ENCODE measurements at regions not wholly inside any gene's neighbourhood (a gene's known extent, or its start where the extent isn't known, plus 50 kb on each side); places are given as distances from the start of the nearest gene placed in this dataset.
A peak's percentile ranks its signal among the peaks of the same experiment; 100 is the strongest.

DNA sequence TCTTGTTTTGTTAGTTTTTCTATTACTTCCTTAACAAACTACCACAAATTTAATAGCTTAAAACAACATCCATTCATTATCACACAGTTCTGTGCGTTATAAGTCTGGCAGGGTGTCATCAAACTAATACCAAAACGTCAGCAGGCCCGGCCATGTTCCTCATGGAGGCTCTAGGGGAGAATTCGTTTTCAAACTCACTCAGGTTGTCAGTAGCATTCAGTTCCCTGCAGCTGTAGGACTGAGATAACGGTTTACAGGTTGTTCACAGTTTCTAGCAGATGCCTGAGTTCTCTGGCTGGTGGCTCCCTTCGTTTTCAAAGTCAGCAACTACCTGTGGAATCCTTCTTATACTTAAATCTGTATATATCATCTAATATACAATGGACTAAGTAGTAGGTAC, 72.5 kb upstream of the PRSS16 start:
- Histone ChIP-seq H3K36me3 (no peaks in the 10 kb centered on the region), H3K27me3 (ENCODE audit: low read depth) (peaks cover 13% of the 10 kb centered on the region), H3K27ac (replicated peaks) (no peak overlapping the region), H3K4me3 (no peak overlapping the region), H3K9me3 (replicated peaks) (no peaks in the 10 kb centered on the region), H3K4me1 (peaks cover 23% of the 10 kb centered on the region)
- TF ChIP-seq, protein P1, sequence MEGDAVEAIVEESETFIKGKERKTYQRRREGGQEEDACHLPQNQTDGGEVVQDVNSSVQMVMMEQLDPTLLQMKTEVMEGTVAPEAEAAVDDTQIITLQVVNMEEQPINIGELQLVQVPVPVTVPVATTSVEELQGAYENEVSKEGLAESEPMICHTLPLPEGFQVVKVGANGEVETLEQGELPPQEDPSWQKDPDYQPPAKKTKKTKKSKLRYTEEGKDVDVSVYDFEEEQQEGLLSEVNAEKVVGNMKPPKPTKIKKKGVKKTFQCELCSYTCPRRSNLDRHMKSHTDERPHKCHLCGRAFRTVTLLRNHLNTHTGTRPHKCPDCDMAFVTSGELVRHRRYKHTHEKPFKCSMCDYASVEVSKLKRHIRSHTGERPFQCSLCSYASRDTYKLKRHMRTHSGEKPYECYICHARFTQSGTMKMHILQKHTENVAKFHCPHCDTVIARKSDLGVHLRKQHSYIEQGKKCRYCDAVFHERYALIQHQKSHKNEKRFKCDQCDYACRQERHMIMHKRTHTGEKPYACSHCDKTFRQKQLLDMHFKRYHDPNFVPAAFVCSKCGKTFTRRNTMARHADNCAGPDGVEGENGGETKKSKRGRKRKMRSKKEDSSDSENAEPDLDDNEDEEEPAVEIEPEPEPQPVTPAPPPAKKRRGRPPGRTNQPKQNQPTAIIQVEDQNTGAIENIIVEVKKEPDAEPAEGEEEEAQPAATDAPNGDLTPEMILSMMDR (IDR thresholded peaks at IDR 0.05; ENCODE audit: borderline replicate concordance), result no peak
- DNase-seq, result no peak
- intact Hi-C loops (cut with micrococcal nuclease), result loop anchor here (10.0 kb wide), 1 partner anchor 340 kb away; no protein-coding TSS in a partner anchor

DNA sequence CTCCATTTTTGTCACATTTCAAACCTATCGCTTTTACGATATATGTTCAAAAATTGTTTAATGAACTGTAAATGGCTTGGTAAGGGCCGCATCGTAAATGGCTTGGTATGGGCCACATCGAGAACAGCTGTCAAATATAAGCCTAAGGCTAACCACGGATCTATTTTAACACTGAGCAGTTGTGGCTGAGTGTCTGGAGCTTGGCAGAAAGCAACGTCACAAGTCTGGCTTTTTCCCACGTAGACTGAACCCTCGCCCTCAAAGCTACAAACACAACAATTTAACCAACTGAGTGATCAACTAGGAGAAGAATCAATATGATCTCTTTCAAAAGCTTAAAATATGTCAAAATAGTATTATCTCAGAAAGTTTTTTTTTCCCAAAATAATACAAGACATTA, 71.4 kb upstream of the PRSS16 start:
- intact Hi-C loops (cut with micrococcal nuclease), result loop anchor here (10.0 kb wide), 1 partner anchor 339 kb away; no protein-coding TSS in a partner anchor
- peaks cover 24% of the 10 kb centered on the region for H3K27me3 ChIP-seq (ENCODE audit: low read depth)
- H3K36me3 ChIP-seq, result no peaks in the 10 kb centered on the region
- H3K4me1 ChIP-seq, result peaks cover 23% of the 10 kb centered on the region
- no peak for DNase-seq
- no peaks in the 10 kb centered on the region for H3K9me3 ChIP-seq (replicated peaks)
- H3K4me3 ChIP-seq, result peak overlapping the region; percentile 79
- TF ChIP-seq, protein P1 (IDR thresholded peaks at IDR 0.05; ENCODE audit: borderline replicate concordance), result no peak
- H3K27ac ChIP-seq (replicated peaks), result no peak overlapping the region

DNA sequence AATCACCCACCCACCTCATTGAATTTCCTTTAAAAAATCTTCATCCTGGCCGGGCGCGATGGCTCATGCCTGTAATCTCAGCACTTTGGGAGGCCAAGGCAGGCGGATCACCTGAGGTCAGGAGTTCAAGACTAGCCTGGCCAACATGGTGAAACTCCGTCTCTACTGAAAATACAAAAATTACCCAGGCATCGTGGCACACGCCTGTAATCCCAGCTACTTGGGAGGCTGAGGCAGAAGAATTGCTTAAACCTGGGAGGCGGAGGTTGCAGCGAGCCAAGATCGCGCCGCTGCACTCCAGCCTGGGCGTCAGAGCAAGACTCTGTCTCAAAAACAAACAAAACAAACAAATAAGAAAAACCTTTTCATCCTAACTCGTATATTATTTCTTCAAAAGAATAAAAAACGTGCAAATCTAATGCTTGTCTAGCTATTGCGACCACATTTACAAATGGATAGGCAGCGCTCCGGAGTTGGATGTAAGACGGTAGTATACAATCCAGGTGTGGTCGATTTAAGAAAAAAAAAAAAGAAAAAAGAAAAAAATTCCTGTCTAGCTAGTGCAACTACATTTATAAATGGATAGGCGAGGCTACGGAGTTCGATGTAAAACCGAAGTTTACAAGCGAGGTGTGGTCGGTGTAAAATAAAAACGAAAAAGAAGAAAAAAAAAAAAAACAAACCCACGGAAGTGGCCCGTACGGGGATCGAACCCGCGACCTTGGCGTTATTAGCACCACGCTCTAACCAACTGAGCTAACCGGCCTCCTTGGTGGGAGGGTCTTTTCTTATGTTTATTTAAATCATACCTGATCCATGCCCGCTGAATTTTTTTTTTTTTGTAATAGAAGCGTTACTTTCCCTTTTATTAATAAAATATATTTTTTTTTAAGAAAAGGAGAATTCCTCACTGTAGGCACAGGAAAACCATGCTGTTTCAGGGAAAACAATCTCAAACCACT, 70.7 kb upstream of the PRSS16 start:
- peak; percentile 46 for DNase-seq
- peak overlapping the region; percentile 79 for H3K4me3 ChIP-seq
- H3K36me3 ChIP-seq, result no peaks in the 10 kb centered on the region
- peaks cover 23% of the 10 kb centered on the region for H3K4me1 ChIP-seq
- peaks cover 31% of the 10 kb centered on the region for H3K27me3 ChIP-seq (ENCODE audit: low read depth)
- TF ChIP-seq, protein P1 (IDR thresholded peaks at IDR 0.05; ENCODE audit: borderline replicate concordance), result no peak
- H3K9me3 ChIP-seq (replicated peaks), result no peaks in the 10 kb centered on the region
- peak overlapping the region; percentile 64 for H3K27ac ChIP-seq (replicated peaks)
- intact Hi-C loops (cut with micrococcal nuclease), result loop anchor here (10.0 kb wide), 1 partner anchor 338 kb away; no protein-coding TSS in a partner anchor

DNA sequence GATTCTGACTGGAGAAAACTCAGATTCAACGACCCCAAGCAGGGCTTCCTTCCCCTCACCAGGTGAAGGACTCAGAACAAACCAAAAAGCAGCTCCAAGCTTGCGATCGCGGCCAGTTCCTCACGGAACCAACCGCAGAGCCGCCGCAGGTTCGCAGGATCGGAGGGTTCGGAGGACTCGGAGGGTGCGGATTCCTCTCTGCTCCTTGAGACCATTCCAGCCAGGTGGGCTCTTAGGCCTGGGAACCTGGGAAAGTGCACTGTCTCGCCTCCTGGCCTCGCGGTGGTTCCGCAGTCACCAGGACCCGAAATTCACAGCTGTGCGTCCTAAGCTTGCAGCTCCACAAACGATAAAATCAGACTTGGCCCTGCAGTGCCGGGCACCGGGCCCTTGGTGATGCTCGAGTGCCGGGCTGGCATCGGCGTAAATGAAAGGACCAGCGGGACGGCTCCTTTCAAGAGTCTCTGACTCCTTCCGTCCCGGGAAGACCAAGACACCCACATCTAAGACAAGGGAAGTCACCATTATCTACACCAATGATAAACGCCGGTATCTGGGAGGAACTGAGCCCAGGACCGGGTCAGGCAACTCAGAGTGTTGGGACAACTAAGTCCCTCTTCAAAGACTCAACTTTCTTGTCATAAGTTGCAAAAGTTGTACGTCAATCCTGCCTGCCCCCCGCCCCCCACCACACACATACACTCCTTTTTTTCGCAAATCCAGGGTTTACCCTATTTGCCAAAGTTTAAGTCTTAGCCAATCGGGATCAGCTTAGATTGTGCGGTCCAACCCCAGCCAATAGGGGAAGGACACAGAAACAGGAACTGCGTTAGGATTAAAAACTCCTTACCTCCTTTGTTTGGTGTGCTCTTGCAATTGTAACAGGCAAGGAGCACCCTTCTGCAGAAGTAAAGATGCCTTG, 69.8 kb upstream of the PRSS16 start:
- intact Hi-C loops (cut with micrococcal nuclease), result loop anchor here (10.0 kb wide), 1 partner anchor 337 kb away; no protein-coding TSS in a partner anchor
- H3K27me3 ChIP-seq (ENCODE audit: low read depth), result peaks cover 40% of the 10 kb centered on the region
- peaks cover 23% of the 10 kb centered on the region for H3K4me1 ChIP-seq
- peak overlapping the region; percentile 79 for H3K4me3 ChIP-seq
- H3K9me3 ChIP-seq (replicated peaks), result no peaks in the 10 kb centered on the region
- peak overlapping the region; percentile 64 for H3K27ac ChIP-seq (replicated peaks)
- TF ChIP-seq, protein P1 (IDR thresholded peaks at IDR 0.05; ENCODE audit: borderline replicate concordance), result peak; percentile 43
- peak; percentile 64 for DNase-seq
- H3K36me3 ChIP-seq, result no peaks in the 10 kb centered on the region

DNA sequence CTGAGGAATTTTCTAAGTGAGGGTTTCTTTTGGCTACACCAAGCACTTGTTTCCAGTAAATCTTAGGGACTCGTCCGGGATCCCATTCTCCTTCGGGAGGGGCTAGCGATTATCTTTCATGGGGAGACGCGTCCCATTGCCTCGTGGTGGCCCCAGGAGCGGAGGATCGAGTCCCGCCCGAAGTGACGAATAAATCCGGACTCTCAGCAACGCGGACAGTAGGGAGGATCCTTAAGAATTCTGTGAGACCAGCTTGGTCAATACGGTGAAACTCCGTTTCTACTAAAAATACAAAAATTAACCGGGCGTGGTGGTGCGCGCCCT, 69.1 kb upstream of the PRSS16 start:
- H3K27ac ChIP-seq (replicated peaks), result peak overlapping the region; percentile 64

More for the DNA sequence above, 69.1 kb upstream of the PRSS16 start:
- intact Hi-C loops (cut with micrococcal nuclease), result loop anchor here (10.0 kb wide), 1 partner anchor 336 kb away; no protein-coding TSS in a partner anchor
- H3K36me3 ChIP-seq, result no peaks in the 10 kb centered on the region
- TF ChIP-seq, protein P1 (IDR thresholded peaks at IDR 0.05; ENCODE audit: borderline replicate concordance), result no peak
- peaks cover 23% of the 10 kb centered on the region for H3K4me1 ChIP-seq
- DNase-seq, result no peak
- H3K4me3 ChIP-seq, result peak overlapping the region; percentile 79
- H3K27me3 ChIP-seq (ENCODE audit: low read depth), result peaks cover 46% of the 10 kb centered on the region
- H3K9me3 ChIP-seq (replicated peaks), result no peaks in the 10 kb centered on the region
